ENCODE measurements at regions not wholly inside any gene's neighbourhood (a gene's known extent, or its start where the extent isn't known, plus 50 kb on each side); places are given as distances from the start of the nearest gene placed in this dataset.
"Not testable (repeated sequence)": the region's sequence is repeated elsewhere in the genome, so short reads cannot be mapped to it uniquely, and the experiment has no call there.

- H3K27ac ChIP-seq (ENCODE audit: low read depth in 1 of 2, low read length in 2 of 2) = no peak overlapping the region
- no peak overlapping the region for H3K4me3 ChIP-seq (ENCODE audit: low read length in 2 of 2)
- ATAC-seq (ENCODE audit: low FRiP score) (no peak), DNase-seq (no peak)
- WGBS, 2 donors = 88 to 96% methylated on average over 3 of the region's 3 CpGs
- no peaks in the 10 kb centered on the region for H3K36me3 ChIP-seq (ENCODE audit: control insufficient read depth in 1 of 2, insufficient read depth in 2 of 2, low read length in 1 of 2)
- intact Hi-C loops (cut with DNase I) = no loop called here
- H3K4me1 ChIP-seq (ENCODE audit: control insufficient read depth in 1 of 2, insufficient read depth in 2 of 2, low read length in 2 of 2) = no peaks in the 10 kb centered on the region
- H3K9me3 ChIP-seq (ENCODE audit: control insufficient read depth, low read length) = no peaks in the 10 kb centered on the region
- H3K27me3 ChIP-seq (ENCODE audit: control insufficient read depth in 1 of 2, insufficient read depth in 2 of 2, low read length in 1 of 2) = no peaks in the 10 kb centered on the region
These were observed 96.9 kb upstream of the FOXQ1 start for GRCh38 chr6:1215023-1215422.

- no peak overlapping the region for H3K4me3 ChIP-seq (ENCODE audit: low read length in 2 of 2)
- WGBS, 2 donors = 16 to 22% methylated on average over 2 of the region's 2 CpGs
- H3K36me3 ChIP-seq (ENCODE audit: control insufficient read depth in 1 of 2, insufficient read depth in 2 of 2, low read length in 1 of 2) = no peaks in the 10 kb centered on the region
- no peak overlapping the region for H3K27ac ChIP-seq (ENCODE audit: low read depth in 1 of 2, low read length in 2 of 2)
- H3K9me3 ChIP-seq (ENCODE audit: control insufficient read depth, low read length) = no peaks in the 10 kb centered on the region
- ATAC-seq (ENCODE audit: low FRiP score) (no peak), DNase-seq (no peak)
- no peaks in the 10 kb centered on the region for H3K4me1 ChIP-seq (ENCODE audit: control insufficient read depth in 1 of 2, insufficient read depth in 2 of 2, low read length in 2 of 2)
- no peaks in the 10 kb centered on the region for H3K27me3 ChIP-seq (ENCODE audit: control insufficient read depth in 1 of 2, insufficient read depth in 2 of 2, low read length in 1 of 2)
- intact Hi-C loops (cut with DNase I) = no loop called here
These were observed 99.0 kb upstream of the FOXQ1 start for GRCh38 chr6:1212919-1213318.

GRCh38 chr6:1212138-1212537 is 99.8 kb upstream of the FOXQ1 start:
- intact Hi-C loops (cut with DNase I); DNase-seq: not testable (repeated sequence)

GRCh38 chr6:1210631-1211030 is 101.3 kb upstream of the FOXQ1 start:
- DNase-seq; H3K27ac ChIP-seq (ENCODE audit: low read depth in 1 of 2, low read length in 2 of 2); intact Hi-C loops (cut with DNase I); H3K9me3 ChIP-seq (ENCODE audit: control insufficient read depth, low read length); H3K36me3 ChIP-seq (ENCODE audit: control insufficient read depth in 1 of 2, insufficient read depth in 2 of 2, low read length in 1 of 2); H3K4me1 ChIP-seq (ENCODE audit: control insufficient read depth in 1 of 2, insufficient read depth in 2 of 2, low read length in 2 of 2); H3K27me3 ChIP-seq (ENCODE audit: control insufficient read depth in 1 of 2, insufficient read depth in 2 of 2, low read length in 1 of 2); H3K4me3 ChIP-seq (ENCODE audit: low read length in 2 of 2); ATAC-seq (ENCODE audit: low FRiP score): not testable (repeated sequence)
- WGBS, 2 donors = 80 to 85% methylated on average over 1 of the region's 1 CpG

More at GRCh38 chr6:1212138-1212537, 99.8 kb upstream of the FOXQ1 start:
- ATAC-seq (ENCODE audit: low FRiP score); H3K36me3 ChIP-seq (ENCODE audit: control insufficient read depth in 1 of 2, insufficient read depth in 2 of 2, low read length in 1 of 2); H3K4me1 ChIP-seq (ENCODE audit: control insufficient read depth in 1 of 2, insufficient read depth in 2 of 2, low read length in 2 of 2); H3K27me3 ChIP-seq (ENCODE audit: control insufficient read depth in 1 of 2, insufficient read depth in 2 of 2, low read length in 1 of 2); H3K27ac ChIP-seq (ENCODE audit: low read depth in 1 of 2, low read length in 2 of 2); H3K4me3 ChIP-seq (ENCODE audit: low read length in 2 of 2); H3K9me3 ChIP-seq (ENCODE audit: control insufficient read depth, low read length): not testable (repeated sequence)

GRCh38 chr6:1208876-1209275 is 103.0 kb upstream of the FOXQ1 start:
- no peak for ATAC-seq (ENCODE audit: low FRiP score)
- H3K9me3 ChIP-seq (ENCODE audit: control insufficient read depth, low read length) = no peaks in the 10 kb centered on the region
- H3K27ac ChIP-seq (ENCODE audit: low read depth in 1 of 2, low read length in 2 of 2) = no peak overlapping the region
- no peak for DNase-seq
- intact Hi-C loops (cut with DNase I) = no loop called here
- H3K36me3 ChIP-seq (ENCODE audit: control insufficient read depth in 1 of 2, insufficient read depth in 2 of 2, low read length in 1 of 2) = no peaks in the 10 kb centered on the region
- H3K4me1 ChIP-seq (ENCODE audit: control insufficient read depth in 1 of 2, insufficient read depth in 2 of 2, low read length in 2 of 2) = no peaks in the 10 kb centered on the region
- H3K27me3 ChIP-seq (ENCODE audit: control insufficient read depth in 1 of 2, insufficient read depth in 2 of 2, low read length in 1 of 2) = no peaks in the 10 kb centered on the region
- H3K4me3 ChIP-seq (ENCODE audit: low read length in 2 of 2) = no peak overlapping the region
- 26 to 47% methylated on average over 2 of the region's 2 CpGs for WGBS, 2 donors

- H3K27ac ChIP-seq (ENCODE audit: low read depth in 1 of 2, low read length in 2 of 2) = no peak overlapping the region
- H3K4me1 ChIP-seq (ENCODE audit: control insufficient read depth in 1 of 2, insufficient read depth in 2 of 2, low read length in 2 of 2) = no peaks in the 10 kb centered on the region
- intact Hi-C loops (cut with DNase I) = no loop called here
- no peak overlapping the region for H3K4me3 ChIP-seq (ENCODE audit: low read length in 2 of 2)
- H3K36me3 ChIP-seq (ENCODE audit: control insufficient read depth in 1 of 2, insufficient read depth in 2 of 2, low read length in 1 of 2) = no peaks in the 10 kb centered on the region
- no peak for ATAC-seq (ENCODE audit: low FRiP score)
- H3K27me3 ChIP-seq (ENCODE audit: control insufficient read depth in 1 of 2, insufficient read depth in 2 of 2, low read length in 1 of 2) = no peaks in the 10 kb centered on the region
- WGBS, 2 donors = 75 to 79% methylated on average over 5 of the region's 5 CpGs
- no peaks in the 10 kb centered on the region for H3K9me3 ChIP-seq (ENCODE audit: control insufficient read depth, low read length)
- no peak for DNase-seq
These were observed 108.4 kb upstream of the FOXQ1 start for GRCh38 chr6:1203546-1203945.

- WGBS, 2 donors = 73 to 81% methylated on average over 7 of the region's 7 CpGs
- Histone ChIP-seq H3K27ac (ENCODE audit: low read depth in 1 of 2, low read length in 2 of 2) (no peak overlapping the region), H3K36me3 (ENCODE audit: control insufficient read depth in 1 of 2, insufficient read depth in 2 of 2, low read length in 1 of 2) (no peaks in the 10 kb centered on the region), H3K9me3 (ENCODE audit: control insufficient read depth, low read length) (no peaks in the 10 kb centered on the region), H3K4me3 (ENCODE audit: low read length in 2 of 2) (no peak overlapping the region), H3K27me3 (ENCODE audit: control insufficient read depth in 1 of 2, insufficient read depth in 2 of 2, low read length in 1 of 2) (no peaks in the 10 kb centered on the region), H3K4me1 (ENCODE audit: control insufficient read depth in 1 of 2, insufficient read depth in 2 of 2, low read length in 2 of 2) (no peaks in the 10 kb centered on the region)
- DNase-seq = no peak
- intact Hi-C loops (cut with DNase I) = no loop called here
- ATAC-seq (ENCODE audit: low FRiP score) = no peak
These were observed 109.7 kb upstream of the FOXQ1 start for GRCh38 chr6:1202201-1202600.

- no peak for ATAC-seq (ENCODE audit: low FRiP score)
- WGBS, 2 donors = 75 to 79% methylated on average over 9 of the region's 9 CpGs
- intact Hi-C loops (cut with DNase I) = no loop called here
These were observed 110.2 kb upstream of the FOXQ1 start for GRCh38 chr6:1201547-1202200.

GRCh38 chr6:1200409-1201101 is 111.3 kb upstream of the FOXQ1 start:
- Histone ChIP-seq H3K4me1 (ENCODE audit: control insufficient read depth in 1 of 2, insufficient read depth in 2 of 2, low read length in 2 of 2) (no peaks in the 10 kb centered on the region), H3K4me3 (ENCODE audit: low read length in 2 of 2) (no peak overlapping the region), H3K36me3 (ENCODE audit: control insufficient read depth in 1 of 2, insufficient read depth in 2 of 2, low read length in 1 of 2) (no peaks in the 10 kb centered on the region), H3K27me3 (ENCODE audit: control insufficient read depth in 1 of 2, insufficient read depth in 2 of 2, low read length in 1 of 2) (no peaks in the 10 kb centered on the region), H3K27ac (ENCODE audit: low read depth in 1 of 2, low read length in 2 of 2) (no peak overlapping the region), H3K9me3 (ENCODE audit: control insufficient read depth, low read length) (no peaks in the 10 kb centered on the region)
- ATAC-seq (ENCODE audit: low FRiP score) (no peak), DNase-seq (no peak)
- intact Hi-C loops (cut with DNase I) = no loop called here
- 82 to 87% methylated on average over 15 of the region's 15 CpGs for WGBS, 2 donors

More at GRCh38 chr6:1201547-1202200, 110.2 kb upstream of the FOXQ1 start:
- no peaks in the 10 kb centered on the region for H3K36me3 ChIP-seq (ENCODE audit: control insufficient read depth in 1 of 2, insufficient read depth in 2 of 2, low read length in 1 of 2)
- H3K4me3 ChIP-seq (ENCODE audit: low read length in 2 of 2) = no peak overlapping the region
- no peaks in the 10 kb centered on the region for H3K9me3 ChIP-seq (ENCODE audit: control insufficient read depth, low read length)
- no peak for DNase-seq
- H3K27ac ChIP-seq (ENCODE audit: low read depth in 1 of 2, low read length in 2 of 2) = no peak overlapping the region
- H3K27me3 ChIP-seq (ENCODE audit: control insufficient read depth in 1 of 2, insufficient read depth in 2 of 2, low read length in 1 of 2) = no peaks in the 10 kb centered on the region
- no peaks in the 10 kb centered on the region for H3K4me1 ChIP-seq (ENCODE audit: control insufficient read depth in 1 of 2, insufficient read depth in 2 of 2, low read length in 2 of 2)

Data from aorta (tissue), 5 donors.